HG02759 (cell line): ENCODE measurements at regions not wholly inside any gene's neighbourhood (a gene's known extent, or its start where the extent isn't known, plus 50 kb on each side); places are given as distances from the start of the nearest gene placed in this dataset.
"Not testable (repeated sequence)": the region's sequence is repeated elsewhere in the genome, so short reads cannot be mapped to it uniquely, and the experiment has no call there.

ENCODE experiments used
- ATAC-seq: cut with Tn5 transposase; IDR thresholded peaks from one replicate; pipeline ENCODE4 v1.9.1; 2021; ENCODE audit warnings: mild to moderate bottlenecking, moderate library complexity; ENCODE audit not compliant: unreplicated experiment

GRCh38 chr4:107392380-107392779 is 327.7 kb downstream of the PAPSS1 start:
- ATAC-seq = no peak

DNA sequence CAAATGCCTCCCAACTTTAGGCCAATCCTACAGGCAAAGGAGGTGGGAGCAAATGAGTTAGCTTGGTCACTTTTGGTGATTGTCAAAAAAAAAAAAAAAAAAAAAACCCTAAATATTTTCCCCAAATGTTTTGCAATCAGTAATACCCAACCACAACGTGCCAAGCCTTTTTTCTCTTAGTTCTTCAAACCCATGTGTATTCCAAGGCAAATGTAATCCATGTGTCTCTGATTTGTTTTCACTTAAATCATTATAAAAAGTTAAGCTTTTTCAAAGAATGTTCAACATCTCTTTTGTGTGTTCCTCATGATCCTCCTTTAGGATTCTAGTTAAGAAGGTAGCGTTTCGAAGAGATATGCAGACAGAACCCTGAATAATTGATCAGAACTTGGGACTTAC is 328.4 kb downstream of the PAPSS1 start:
- no peak for ATAC-seq

GRCh38 chr4:107391009-107391629 is 328.9 kb downstream of the PAPSS1 start:
- no peak for ATAC-seq

DNA sequence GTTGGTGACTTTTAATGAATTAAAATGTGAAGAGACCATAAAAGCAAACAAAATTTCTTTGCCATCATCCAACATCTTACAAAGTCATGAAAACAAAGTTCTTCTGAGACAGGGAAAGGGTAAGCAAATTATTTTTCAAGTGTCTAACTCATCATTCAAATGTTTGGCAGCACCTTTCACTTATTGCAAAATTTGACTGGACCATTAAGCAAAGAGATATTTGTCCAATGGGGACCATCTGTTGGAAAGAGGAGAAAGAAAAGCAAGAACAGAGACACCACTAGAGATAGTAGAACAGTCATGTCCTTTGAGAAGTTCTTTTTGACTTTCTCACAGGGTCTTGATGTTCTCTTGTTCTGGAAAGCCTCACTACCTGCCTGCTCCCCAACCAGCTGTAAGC is 330.1 kb downstream of the PAPSS1 start:
- ATAC-seq = no peak

GRCh38 chr4:107388736-107389274 is 331.2 kb downstream of the PAPSS1 start:
- no peak for ATAC-seq

DNA sequence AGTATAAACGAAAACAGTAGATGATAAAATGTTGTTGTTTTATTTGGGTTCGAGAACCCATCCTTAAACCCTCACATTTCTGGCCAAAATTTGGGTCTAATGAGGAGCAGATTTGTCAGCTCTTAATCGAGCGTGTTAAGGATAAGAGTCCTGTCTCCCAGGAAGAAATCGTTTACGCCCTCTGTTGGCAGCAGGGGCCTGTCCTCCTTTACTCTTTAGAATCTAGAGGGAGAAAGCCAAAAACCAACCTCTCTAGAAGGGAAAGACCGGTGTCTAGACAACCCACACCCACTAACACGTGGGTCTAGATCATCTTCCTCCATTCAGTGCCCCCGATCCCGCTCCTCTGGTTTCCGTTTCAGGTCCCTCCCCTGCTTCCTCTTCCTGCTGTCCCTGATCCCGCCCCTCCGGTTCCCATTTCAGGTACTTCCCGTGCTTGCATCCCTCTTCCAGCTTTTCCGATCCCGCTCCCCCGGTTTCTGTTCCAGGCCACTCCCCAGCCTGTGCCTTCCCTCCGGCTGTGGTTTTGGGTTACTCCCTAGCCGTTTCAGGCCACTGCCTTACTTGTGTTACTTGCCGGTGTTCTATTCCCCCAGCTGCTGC is 339.1 kb downstream of the PAPSS1 start:
- ATAC-seq = no peak

DNA sequence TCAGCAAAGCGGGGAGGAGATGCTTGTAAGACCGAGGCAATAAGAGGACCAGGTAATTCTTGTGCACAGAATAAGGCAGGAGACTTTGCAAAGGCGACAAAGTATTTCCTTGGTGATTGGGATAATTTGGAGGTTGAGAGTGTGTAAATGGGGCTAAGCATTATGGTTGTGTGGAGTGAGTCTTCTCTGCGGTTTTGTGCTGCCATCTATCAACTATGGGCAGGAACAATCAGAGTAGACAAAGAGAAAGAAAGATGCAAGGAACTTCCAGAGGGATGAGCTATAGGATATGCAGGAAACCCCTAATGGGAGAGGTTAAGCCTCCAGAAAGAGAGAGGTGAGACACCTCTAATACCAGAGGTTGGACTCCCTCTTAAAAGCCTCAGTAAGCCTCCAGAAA is 339.8 kb downstream of the PAPSS1 start:
- no peak for ATAC-seq

GRCh38 chr4:107379054-107379869 is 340.8 kb downstream of the PAPSS1 start:
- ATAC-seq = no peak

GRCh38 chr4:107376293-107376692 is 340.2 kb upstream of the DKK2 start:
- no peak for ATAC-seq

DNA sequence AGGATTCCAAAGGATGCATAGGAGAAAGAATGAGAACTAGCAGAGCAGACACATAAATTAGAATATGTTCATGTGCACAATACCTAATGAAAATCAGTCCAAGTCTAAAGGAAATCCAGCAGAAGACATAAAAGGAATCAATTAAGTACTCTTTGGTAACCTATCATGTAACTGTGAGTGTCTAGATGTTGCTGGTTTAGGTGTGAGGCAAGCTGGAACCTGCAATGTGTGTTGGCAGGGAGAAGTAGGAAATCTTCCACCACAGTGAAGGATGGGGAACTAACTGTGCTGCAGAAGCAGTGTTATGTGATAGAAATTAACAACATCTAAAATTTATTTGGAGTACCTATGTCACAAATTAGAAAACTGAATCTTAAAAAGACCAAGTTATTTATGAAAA is 330.8 kb upstream of the DKK2 start:
- no peak for ATAC-seq

DNA sequence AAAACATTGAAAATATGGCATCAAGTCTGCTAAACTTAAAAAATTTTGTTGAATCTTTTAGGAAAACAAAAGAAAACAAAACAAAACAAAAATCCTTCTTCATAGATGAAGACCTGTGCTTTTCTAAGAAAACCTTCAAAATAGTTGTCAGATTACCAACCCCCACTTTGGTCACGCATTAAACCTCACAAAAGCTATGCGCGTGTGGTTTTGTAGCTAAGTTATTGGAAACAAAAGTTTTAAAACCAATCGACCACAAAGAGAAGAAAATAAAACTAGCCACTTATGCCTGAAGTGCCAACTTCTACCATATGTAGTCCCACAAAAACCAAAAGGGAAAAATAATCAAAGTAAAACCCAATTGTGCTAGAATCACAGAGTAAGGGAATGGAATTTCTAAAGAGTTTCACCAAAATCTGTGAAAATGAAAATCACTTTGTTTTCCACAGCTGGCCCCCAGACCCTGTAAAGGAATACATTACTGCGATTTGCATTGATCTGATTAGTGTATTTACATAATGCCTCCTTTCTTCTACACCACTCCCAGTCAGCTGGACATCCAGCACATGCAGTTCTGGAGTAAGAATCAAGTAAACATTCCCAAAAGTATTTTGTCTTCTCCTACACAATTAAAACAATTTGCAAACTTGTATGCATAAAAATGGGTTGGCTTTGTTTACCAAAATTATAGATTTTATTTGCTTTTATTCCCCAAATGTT is 330.1 kb upstream of the DKK2 start:
- ATAC-seq = no peak

DNA sequence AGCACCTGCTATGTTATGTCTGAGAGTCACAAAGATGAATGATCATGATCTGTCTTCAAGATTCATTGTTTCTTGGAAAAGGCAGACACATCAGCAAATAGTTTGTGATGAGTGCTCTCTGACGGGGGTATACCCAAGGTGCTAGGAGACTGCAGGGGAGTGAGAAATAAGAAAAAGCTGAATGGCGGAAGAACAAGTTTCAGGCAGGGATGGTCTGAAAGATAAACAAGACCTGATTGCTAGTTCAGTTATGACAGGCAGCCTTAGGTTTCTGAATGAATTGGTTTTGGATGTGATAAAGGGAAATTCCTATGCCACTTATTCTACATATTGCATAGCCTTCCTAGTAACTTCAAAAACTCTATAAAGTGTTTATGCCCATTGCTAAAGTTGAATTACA is 327.0 kb upstream of the DKK2 start:
- no peak for ATAC-seq

GRCh38 chr4:107359208-107359607 is 323.1 kb upstream of the DKK2 start:
- ATAC-seq = no peak

DNA sequence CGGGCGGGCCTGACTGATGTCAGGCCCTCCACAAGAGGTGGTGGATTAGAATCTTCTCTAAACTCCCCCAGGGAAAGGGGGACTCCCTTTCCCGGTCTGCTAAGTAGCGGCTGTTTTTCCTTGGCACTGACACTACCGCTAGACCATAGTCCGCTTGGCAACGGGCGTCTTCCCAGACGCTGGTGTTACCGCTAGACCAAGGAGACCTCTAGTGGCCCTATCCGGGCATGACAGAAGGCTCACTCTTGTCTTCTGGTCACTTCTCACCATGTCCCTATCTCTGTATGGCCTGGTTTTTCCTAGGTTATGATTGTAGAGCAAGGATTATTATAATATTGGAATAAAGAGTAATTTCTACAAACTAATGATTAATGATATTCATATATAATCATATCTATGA is 318.2 kb upstream of the DKK2 start:
- ATAC-seq = not testable (repeated sequence)

DNA sequence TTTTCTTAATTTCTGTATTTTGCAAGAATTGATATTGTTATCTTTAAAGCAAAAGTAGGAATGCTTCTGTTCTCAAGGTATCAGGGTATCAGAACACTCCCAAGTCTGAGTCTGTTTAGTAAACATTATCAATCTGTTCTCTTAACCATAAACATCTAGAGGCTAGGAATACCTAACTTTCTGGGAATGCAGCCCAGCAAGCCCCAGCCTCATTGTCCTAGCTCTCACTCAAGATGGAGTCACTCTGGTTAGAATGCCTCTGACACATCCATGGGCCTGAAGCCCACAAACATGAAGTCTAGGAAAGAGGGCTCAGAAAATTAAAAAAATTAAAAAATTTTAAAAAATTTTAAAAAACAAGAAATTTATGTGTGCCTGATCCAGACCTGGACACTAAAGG is 315.1 kb upstream of the DKK2 start:
- ATAC-seq = no peak

DNA sequence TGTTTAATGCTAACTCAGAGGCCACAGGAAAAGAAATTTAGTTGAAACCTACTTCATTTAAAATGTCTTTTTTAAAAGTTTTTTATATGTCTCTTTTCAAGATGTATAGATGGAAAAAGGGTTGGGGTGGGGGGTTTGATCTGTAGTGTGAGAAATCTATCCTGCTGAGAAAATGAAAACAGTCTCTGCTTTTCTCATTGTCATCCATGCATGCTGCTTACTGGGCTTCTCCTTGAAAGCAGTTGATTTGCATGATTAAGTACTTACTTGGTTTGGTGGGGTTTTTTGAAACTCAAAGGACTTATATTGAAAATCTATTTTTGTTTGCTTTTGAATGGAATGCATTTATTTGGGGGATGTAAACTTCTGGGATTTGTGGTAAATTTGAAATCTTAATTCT is 313.6 kb upstream of the DKK2 start:
- no peak for ATAC-seq

- ATAC-seq = no peak
Observed at GRCh38 chr4:107349266-107349665, 313.2 kb upstream of the DKK2 start.

DNA sequence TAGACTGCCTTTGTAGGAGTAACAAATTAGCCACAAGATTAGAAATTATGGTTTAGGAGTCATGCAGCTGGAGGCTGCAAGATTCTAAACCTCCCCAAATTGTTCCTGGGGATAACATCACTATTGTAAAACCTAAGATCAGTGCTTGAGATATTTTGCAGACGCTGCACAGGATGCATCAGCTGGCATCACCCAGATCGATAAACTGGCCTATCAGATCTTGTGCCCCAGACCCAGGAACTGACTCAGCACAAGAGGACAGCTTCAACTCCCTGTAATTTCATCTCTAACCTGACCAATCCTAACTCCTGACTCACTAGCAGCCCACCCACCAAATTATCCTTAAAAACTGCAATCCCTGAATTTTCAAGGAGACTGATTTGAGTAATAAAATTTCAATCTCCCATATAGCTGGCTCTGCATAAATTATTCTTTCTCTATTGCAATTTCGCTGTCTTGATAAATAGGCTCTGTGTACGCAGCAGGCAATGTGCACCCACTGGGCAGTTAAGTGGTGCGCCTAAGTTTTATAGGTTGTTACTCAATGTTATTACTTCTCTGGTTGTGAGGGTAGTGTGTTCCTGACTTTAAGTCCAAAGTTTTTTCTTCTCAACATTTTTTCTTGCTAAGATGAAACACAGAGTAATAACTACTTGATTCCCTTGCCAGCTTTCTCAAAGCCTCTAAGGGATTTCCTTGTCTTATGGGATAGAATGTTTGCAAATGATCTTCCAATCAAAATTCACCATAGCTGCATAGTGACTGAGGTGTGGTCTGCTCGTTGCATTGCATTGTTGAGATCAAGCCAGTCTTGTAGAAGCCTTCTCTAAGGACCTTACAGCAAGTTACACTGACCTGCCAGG is 312.3 kb upstream of the DKK2 start:
- ATAC-seq = no peak

DNA sequence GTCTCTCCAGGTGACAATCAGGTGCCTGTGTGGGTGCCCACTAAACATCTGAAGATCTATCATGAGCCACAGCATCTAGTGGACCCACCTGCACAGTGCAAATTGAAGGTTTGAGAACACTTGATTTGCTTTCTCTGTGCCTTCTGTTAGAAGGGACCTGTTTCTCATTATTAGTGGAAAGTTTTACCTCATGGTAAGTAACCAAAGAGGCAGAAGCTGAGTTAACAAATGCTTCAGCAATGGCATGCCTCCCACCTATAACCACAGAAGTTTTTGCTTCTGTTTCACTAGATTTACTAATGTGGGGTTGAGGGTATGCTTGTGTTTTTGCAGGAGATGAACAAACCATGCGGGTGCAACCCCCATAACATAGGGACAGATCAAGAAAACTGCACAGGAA is 297.4 kb upstream of the DKK2 start:
- ATAC-seq = no peak

DNA sequence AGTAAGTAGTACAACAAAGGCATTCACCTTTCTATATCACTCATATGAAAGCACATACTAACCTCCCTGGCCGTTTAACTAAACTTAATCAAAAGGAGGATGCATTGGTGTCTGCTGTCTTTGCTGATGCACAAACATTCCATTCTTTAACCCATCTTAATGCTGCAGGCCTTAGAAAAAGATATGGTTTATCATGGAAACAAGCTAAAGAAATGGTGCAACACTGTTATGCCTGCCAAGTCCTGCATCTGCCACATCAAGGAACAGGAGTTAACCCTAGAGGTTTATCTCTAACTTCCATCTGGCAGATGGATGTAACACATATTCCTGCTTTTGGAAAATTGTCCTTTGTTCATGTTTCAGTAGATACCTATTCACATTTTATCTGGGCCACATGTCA is 296.5 kb upstream of the DKK2 start:
- ATAC-seq = not testable (repeated sequence)
